Erythroblast (primary cell): ENCODE measurements at regions not wholly inside any gene's neighbourhood (a gene's known extent, or its start where the extent isn't known, plus 50 kb on each side); places are given as distances from the start of the nearest gene placed in this dataset.

Source experiments
- GATA1 ChIP-seq: IDR thresholded peaks from 2 replicates; pipeline ENCODE4 v1.6.1; 2011; ENCODE audit warnings: low read depth, mild to moderate bottlenecking, control low read depth, low read length, moderate library complexity
- POLR2A ChIP-seq: IDR thresholded peaks from 2 replicates; pipeline ENCODE4 v1.6.1; 2011; ENCODE audit warnings: mild to moderate bottlenecking, low read length

GRCh38 chr7:53383131-53383530, 347.7 kb downstream of the POM121L12 start:
- TF ChIP-seq POLR2A (no peak), GATA1 (no peak)
